Naive thymus-derived CD8-positive, alpha-beta T cell (primary cell): ENCODE measurements at regions not wholly inside any gene's neighbourhood (a gene's known extent, or its start where the extent isn't known, plus 50 kb on each side); places are given as distances from the start of the nearest gene placed in this dataset.
A peak's percentile ranks its signal among the peaks of the same experiment; 100 is the strongest.
"Not testable (repeated sequence)": the region's sequence is repeated elsewhere in the genome, so short reads cannot be mapped to it uniquely, and the experiment has no call there.

Source experiments
- ATAC-seq, 2 donors: fragments of 150-1000 bp; cut with Tn5 transposase in 1 of 2; sonication (Bioruptor Pico), chemical (Tn5 transposase) in 1 of 2; 1 replicate in 1 of 2; 2 replicates in 1 of 2; pipeline ENCODE4 v1.10.0; 2021; ENCODE audit warnings: mild to moderate bottlenecking in 2 of 2, moderate library complexity in 2 of 2
- POLR2A ChIA-PET: fragments of 350-600 bp; sonication (Branson Sonifier 250); formaldehyde crosslinking; loops from one replicate; lab custom pipeline; 2021; ENCODE audit warnings: antibody characterized with exemption; lab: Charles Lee
- DNase-seq, 10 donors: peaks; one replicate each; pipeline versions ENCODE4 v3.0.0 to v3.0.0-alpha.2; 2020 to 2022
- H3K27ac Mint-ChIP-seq, 10 donors: one replicate each; pipeline ENCODE4 v1.8.0; 2020 to 2022; ENCODE audit warnings: mild to moderate bottlenecking in 10 of 10, mixed read lengths in 10 of 10, moderate library complexity in 4 of 10, inconsistent platforms in 1 of 10
- H3K27me3 Mint-ChIP-seq, 5 donors: one replicate each; pipeline ENCODE4 v1.8.0; 2021 to 2022; ENCODE audit warnings: mixed read lengths in 5 of 5
- H3K36me3 Mint-ChIP-seq, 3 donors: one replicate each; pipeline ENCODE4 v1.8.0; 2020 to 2022; ENCODE audit warnings: mixed read lengths in 3 of 3, mild to moderate bottlenecking in 2 of 3, inconsistent platforms in 1 of 3
- H3K4me1 Mint-ChIP-seq, 4 donors: one replicate each; pipeline ENCODE4 v1.8.0; 2021 to 2022; ENCODE audit warnings: mixed read lengths in 4 of 4
- H3K4me3 Mint-ChIP-seq, 10 donors: one replicate each; pipeline ENCODE4 v1.8.0; 2020 to 2022; ENCODE audit warnings: mild to moderate bottlenecking in 10 of 10, mixed read lengths in 10 of 10, moderate library complexity in 6 of 10, inconsistent platforms in 1 of 10
- H3K9me3 Mint-ChIP-seq, 9 donors: one replicate each; pipeline ENCODE4 v1.8.0; 2020 to 2022; ENCODE audit warnings: mixed read lengths in 9 of 9, mild to moderate bottlenecking in 3 of 9, inconsistent platforms in 1 of 9, moderate library complexity in 1 of 9

DNA sequence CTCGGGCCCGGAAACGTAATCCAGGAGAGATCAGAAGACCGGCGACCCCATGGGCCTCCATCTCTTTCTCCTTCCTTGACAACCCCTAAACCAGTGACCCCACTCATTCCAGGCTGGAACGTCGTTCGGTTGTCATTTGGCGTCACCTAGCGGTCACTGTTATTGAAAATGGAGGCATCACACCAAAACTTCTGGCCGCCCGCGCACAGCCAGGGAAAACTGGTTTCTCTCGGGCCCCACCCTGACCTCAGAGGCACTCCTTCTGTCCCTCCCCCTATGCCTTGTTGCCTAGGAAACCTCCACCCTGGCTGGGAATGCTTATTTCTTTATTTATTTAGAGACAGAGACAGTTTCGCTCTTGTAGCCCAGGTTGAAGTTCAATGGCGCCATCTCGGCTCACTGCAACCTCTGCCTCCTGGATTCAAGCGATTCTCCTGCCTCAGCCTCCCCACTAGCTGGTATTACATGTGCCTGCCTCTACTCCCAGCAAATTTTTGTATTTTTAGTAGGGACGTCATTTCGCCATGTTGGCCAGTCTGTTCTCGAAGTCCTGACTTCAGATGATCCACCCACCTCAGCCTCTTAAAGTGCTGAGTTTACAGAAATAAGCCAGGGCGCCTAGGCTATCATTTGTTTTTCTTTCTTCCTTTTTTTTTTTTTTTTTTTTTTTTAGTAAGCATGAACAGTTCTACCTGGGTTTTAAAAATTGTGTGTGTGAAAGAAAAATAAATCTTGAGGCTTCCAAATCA, 2144.1 kb upstream of the TPTE start:
- H3K36me3 Mint-ChIP-seq, DNase-seq, H3K9me3 Mint-ChIP-seq, H3K4me3 Mint-ChIP-seq, H3K27ac Mint-ChIP-seq, H3K4me1 Mint-ChIP-seq, H3K27me3 Mint-ChIP-seq, POLR2A ChIA-PET: not testable (repeated sequence)
- ATAC-seq: peak; percentile 63 to 71

DNA sequence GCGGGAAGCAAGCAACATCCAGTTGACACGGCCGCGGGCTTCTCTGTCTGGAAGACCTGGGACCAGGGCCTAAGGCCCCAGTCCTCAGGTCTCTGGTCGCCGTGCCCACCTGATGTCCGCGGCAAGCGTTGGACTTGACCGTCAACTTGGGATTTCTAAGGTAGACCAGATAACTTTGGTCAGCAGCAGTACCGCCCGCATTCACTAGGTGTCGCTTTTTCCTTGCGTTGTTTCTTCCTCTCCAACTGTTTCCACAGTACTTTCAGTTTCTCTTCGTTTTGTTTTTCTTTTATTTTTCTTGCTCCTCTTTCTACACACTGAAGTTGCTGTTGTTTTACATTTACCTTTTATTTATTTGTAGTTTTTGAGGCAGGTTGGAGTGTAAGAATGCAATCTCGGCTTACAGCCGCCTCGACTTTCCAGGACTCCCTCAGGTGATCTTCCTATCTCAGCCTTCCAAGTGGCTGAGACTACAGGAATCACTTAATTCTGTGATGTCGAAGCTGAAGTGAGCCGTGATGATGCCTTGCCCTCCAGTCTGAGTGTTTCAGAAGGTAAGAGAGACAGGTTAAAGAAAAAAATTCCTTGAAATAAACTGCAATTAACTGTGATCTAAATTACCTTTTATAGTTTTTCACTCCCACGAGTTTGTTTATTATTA, 2140.8 kb upstream of the TPTE start:
- H3K27ac Mint-ChIP-seq, DNase-seq: not testable (repeated sequence)

DNA sequence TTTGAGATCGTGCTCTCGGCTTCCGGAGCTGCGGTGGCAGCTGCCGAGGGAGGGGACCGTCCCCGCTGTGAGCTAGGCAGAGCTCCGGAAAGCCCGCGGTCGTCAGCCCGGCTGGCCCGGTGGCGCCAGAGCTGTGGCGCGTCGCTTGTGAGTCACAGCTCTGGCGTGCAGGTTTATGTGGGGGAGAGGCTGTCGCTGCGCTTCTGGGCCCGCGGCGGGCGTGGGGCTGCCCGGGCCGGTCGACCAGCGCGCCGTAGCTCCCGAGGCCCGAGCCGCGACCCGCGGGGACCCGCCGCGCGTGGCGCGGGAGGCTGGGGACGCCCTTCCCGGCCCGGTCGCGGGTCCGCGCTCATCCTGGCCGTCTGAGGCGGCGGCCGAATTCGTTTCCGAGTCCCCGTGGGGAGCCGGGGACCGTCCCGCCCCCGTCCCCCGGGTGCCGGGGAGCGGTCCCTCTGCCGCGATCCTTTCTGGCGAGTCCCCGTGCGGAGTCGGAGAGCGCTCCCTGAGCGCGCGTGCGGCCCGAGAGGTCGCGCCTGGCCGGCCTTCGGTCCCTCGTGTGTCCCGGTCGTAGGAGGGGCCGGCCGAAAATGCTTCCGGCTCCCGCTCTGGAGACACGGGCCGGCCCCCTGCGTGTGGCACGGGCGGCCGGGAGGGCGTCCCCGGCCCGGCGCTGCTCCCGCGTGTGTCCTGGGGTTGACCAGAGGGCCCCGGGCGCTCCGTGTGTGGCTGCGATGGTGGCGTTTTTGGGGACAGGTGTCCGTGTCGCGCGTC, 2133.0 kb upstream of the TPTE start:
- H3K4me3 Mint-ChIP-seq, H3K9me3 Mint-ChIP-seq, H3K27ac Mint-ChIP-seq, H3K4me1 Mint-ChIP-seq, DNase-seq, H3K36me3 Mint-ChIP-seq, POLR2A ChIA-PET, H3K27me3 Mint-ChIP-seq: not testable (repeated sequence)
- ATAC-seq: peak; percentile 88 to 96

More for the DNA sequence above, 2140.8 kb upstream of the TPTE start:
- H3K9me3 Mint-ChIP-seq, H3K4me3 Mint-ChIP-seq, H3K27me3 Mint-ChIP-seq, H3K36me3 Mint-ChIP-seq, POLR2A ChIA-PET, H3K4me1 Mint-ChIP-seq: not testable (repeated sequence)
- peak; percentile 54 to 58 for ATAC-seq

DNA sequence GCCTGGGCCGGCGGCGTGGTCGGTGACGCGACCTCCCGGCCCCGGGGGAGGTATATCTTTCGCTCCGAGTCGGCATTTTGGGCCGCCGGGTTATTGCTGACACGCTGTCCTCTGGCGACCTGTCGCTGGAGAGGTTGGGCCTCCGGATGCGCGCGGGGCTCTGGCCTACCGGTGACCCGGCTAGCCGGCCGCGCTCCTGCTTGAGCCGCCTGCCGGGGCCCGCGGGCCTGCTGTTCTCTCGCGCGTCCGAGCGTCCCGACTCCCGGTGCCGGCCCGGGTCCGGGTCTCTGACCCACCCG, 2132.5 kb upstream of the TPTE start:
- H3K27me3 Mint-ChIP-seq, H3K27ac Mint-ChIP-seq, H3K9me3 Mint-ChIP-seq, ATAC-seq, H3K4me3 Mint-ChIP-seq, POLR2A ChIA-PET, H3K4me1 Mint-ChIP-seq, H3K36me3 Mint-ChIP-seq, DNase-seq: not testable (repeated sequence)

DNA sequence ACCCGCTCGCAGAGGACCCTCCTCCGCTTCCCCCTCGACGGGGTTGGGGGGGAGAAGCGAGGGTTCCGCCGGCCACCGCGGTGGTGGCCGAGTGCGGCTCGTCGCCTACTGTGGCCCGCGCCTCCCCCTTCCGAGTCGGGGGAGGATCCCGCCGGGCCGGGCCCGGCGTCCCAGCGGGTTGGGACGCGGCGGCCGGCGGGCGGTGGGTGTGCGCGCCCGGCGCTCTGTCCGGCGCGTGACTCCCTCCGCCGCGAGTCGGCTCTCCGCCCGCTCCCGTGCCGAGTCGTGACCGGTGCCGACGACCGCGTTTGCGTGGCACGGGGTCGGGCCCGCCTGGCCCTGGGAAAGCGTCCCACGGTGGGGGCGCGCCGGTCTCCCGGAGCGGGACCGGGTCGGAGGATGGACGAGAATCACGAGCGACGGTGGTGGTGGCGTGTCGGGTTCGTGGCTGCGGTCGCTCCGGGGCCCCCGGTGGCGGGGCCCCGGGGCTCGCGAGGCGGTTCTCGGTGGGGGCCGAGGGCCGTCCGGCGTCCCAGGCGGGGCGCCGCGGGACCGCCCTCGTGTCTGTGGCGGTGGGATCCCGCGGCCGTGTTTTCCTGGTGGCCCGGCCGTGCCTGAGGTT, 2130.7 kb upstream of the TPTE start:
- H3K9me3 Mint-ChIP-seq, H3K27ac Mint-ChIP-seq, DNase-seq, H3K4me3 Mint-ChIP-seq, H3K4me1 Mint-ChIP-seq, H3K36me3 Mint-ChIP-seq, ATAC-seq, H3K27me3 Mint-ChIP-seq, POLR2A ChIA-PET: not testable (repeated sequence)

DNA sequence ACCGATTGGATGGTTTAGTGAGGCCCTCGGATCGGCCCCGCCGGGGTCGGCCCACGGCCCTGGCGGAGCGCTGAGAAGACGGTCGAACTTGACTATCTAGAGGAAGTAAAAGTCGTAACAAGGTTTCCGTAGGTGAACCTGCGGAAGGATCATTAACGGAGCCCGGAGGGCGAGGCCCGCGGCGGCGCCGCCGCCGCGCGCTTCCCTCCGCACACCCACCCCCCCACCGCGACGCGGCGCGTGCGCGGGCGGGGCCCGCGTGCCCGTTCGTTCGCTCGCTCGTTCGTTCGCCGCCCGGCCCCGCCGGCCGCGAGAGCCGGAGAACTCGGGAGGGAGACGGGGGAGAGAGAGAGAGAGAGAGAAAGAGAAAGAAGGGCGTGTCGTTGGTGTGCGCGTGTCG, 2127.0 kb upstream of the TPTE start:
- H3K36me3 Mint-ChIP-seq, H3K9me3 Mint-ChIP-seq, H3K27ac Mint-ChIP-seq, H3K27me3 Mint-ChIP-seq, ATAC-seq, H3K4me3 Mint-ChIP-seq, POLR2A ChIA-PET, DNase-seq, H3K4me1 Mint-ChIP-seq: not testable (repeated sequence)

DNA sequence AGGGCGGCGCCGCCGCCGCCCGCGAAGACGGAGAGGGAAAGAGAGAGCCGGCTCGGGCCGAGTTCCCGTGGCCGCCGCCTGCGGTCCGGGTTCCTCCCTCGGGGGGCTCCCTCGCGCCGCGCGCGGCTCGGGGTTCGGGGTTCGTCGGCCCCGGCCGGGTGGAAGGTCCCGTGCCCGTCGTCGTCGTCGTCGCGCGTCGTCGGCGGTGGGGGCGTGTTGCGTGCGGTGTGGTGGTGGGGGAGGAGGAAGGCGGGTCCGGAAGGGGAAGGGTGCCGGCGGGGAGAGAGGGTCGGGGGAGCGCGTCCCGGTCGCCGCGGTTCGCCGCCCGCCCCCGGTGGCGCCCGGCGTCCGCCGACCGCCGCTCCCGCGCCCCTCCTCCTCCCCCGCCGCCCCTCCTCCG, 2125.4 kb upstream of the TPTE start:
- ATAC-seq, H3K27me3 Mint-ChIP-seq, POLR2A ChIA-PET, H3K4me3 Mint-ChIP-seq, H3K4me1 Mint-ChIP-seq, H3K9me3 Mint-ChIP-seq, H3K36me3 Mint-ChIP-seq, H3K27ac Mint-ChIP-seq, DNase-seq: not testable (repeated sequence)

DNA sequence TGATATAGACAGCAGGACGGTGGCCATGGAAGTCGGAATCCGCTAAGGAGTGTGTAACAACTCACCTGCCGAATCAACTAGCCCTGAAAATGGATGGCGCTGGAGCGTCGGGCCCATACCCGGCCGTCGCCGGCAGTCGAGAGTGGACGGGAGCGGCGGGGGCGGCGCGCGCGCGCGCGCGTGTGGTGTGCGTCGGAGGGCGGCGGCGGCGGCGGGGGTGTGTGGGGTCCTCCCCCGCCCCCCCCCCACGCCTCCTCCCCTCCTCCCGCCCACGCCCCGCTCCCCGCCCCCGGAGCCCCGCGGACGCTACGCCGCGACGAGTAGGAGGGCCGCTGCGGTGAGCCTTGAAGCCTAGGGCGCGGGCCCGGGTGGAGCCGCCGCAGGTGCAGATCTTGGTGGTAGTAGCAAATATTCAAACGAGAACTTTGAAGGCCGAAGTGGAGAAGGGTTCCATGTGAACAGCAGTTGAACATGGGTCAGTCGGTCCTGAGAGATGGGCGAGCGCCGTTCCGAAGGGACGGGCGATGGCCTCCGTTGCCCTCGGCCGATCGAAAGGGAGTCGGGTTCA, 2122.4 kb upstream of the TPTE start:
- H3K9me3 Mint-ChIP-seq, H3K27me3 Mint-ChIP-seq, POLR2A ChIA-PET, H3K4me1 Mint-ChIP-seq, DNase-seq, H3K36me3 Mint-ChIP-seq, ATAC-seq, H3K4me3 Mint-ChIP-seq, H3K27ac Mint-ChIP-seq: not testable (repeated sequence)

DNA sequence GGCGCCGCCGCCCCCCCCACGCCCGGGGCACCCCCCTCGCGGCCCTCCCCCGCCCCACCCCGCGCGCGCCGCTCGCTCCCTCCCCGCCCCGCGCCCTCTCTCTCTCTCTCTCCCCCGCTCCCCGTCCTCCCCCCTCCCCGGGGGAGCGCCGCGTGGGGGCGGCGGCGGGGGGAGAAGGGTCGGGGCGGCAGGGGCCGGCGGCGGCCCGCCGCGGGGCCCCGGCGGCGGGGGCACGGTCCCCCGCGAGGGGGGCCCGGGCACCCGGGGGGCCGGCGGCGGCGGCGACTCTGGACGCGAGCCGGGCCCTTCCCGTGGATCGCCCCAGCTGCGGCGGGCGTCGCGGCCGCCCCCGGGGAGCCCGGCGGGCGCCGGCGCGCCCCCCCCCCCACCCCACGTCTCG, 2121.5 kb upstream of the TPTE start:
- H3K9me3 Mint-ChIP-seq, DNase-seq, H3K4me3 Mint-ChIP-seq, POLR2A ChIA-PET, H3K27ac Mint-ChIP-seq, ATAC-seq, H3K27me3 Mint-ChIP-seq, H3K36me3 Mint-ChIP-seq, H3K4me1 Mint-ChIP-seq: not testable (repeated sequence)

DNA sequence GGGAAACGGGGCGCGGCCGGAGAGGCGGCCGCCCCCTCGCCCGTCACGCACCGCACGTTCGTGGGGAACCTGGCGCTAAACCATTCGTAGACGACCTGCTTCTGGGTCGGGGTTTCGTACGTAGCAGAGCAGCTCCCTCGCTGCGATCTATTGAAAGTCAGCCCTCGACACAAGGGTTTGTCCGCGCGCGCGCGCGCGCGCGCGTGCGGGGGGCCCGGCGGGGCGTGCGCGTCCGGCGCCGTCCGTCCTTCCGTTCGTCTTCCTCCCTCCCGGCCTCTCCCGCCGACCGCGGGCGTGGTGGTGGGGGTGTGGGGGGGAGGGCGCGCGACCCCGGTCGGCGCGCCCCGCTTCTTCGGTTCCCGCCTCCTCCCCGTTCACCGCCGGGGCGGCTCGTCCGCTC, 2119.6 kb upstream of the TPTE start:
- H3K4me1 Mint-ChIP-seq, H3K36me3 Mint-ChIP-seq, DNase-seq, H3K27me3 Mint-ChIP-seq, ATAC-seq, POLR2A ChIA-PET, H3K9me3 Mint-ChIP-seq, H3K27ac Mint-ChIP-seq, H3K4me3 Mint-ChIP-seq: not testable (repeated sequence)

DNA sequence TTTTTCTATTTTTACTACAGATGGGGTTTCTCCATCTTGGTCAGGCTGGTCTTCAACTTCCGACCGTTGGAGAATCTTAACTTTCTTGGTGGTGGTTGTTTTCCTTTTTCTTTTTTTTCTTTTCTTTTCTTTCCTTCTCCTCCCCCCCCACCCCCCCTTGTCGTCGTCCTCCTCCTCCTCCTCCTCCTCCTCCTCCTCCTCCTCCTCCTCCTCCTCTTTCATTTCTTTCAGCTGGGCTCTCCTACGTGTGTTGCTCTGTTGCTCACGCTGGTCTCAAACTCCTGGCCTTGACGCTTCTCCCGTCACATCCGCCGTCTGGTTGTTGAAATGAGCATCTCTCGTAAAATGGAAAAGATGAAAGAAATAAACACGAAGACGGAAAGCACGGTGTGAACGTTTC, 2115.1 kb upstream of the TPTE start:
- POLR2A ChIA-PET, H3K27me3 Mint-ChIP-seq: not testable (repeated sequence)

DNA sequence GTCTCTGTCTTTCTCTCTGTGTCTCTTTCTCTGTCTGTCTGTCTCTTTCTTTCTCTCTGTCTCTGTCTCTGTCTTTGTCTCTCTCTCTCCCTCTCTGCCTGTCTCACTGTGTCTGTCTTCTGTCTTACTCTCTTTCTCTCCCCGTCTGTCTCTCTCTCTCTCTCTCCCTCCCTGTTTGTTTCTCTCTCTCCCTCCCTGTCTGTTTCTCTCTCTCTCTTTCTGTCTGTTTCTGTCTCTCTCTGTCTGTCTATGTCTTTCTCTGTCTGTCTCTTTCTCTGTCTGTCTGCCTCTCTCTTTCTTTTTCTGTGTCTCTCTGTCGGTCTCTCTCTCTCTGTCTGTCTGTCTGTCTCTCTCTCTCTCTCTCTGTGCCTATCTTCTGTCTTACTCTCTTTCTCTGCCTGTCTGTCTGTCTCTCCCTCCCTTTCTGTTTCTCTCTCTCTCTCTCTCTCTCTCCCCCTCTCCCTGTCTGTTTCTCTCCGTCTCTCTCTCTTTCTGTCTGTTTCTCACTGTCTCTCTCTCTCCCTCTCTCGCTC, 2110.2 kb upstream of the TPTE start:
- H3K36me3 Mint-ChIP-seq, DNase-seq, H3K4me1 Mint-ChIP-seq, H3K27me3 Mint-ChIP-seq, H3K9me3 Mint-ChIP-seq, POLR2A ChIA-PET, ATAC-seq: not testable (repeated sequence)
- Mint-ChIP-seq H3K27ac (peak overlapping the region in 3 of 10 donors; percentile 40 to 95 (median 77)), H3K4me3 (peak overlapping the region in 3 of 10 donors; percentile 7 to 48 (median 39))

More for the DNA sequence above, 2115.1 kb upstream of the TPTE start:
- not testable (repeated sequence) for H3K36me3 Mint-ChIP-seq, H3K9me3 Mint-ChIP-seq, H3K4me3 Mint-ChIP-seq, ATAC-seq, H3K4me1 Mint-ChIP-seq, H3K27ac Mint-ChIP-seq, DNase-seq
